ENCODE measurements at regions not wholly inside any gene's neighbourhood (a gene's known extent, or its start where the extent isn't known, plus 50 kb on each side); places are given as distances from the start of the nearest gene placed in this dataset.
"Not testable (repeated sequence)": the region's sequence is repeated elsewhere in the genome, so short reads cannot be mapped to it uniquely, and the experiment has no call there.

DNA sequence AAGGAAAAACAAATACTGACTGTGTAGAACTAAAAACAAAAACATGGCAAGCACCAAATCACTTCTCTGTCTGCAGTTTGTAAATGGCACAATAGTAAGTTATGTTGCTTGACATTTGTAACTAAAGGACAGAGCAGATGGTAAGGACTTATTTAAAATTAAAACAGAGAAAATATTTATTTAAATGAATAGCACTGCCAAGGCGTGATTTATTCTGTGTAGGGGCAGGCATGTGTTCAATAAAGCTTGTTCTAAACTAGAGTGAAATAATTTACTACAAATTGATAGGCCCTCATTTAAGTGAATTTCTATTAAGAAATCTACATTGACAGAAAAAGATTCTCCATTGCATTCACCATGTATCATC is 231.5 kb downstream of the CYLC2 start:
- H3K4me3 ChIP-seq (replicated peaks; ENCODE audit: low read depth, low read length): no peak overlapping the region
- DNase-seq (ENCODE audit: low read depth): no peak
- TF ChIP-seq, protein P1, sequence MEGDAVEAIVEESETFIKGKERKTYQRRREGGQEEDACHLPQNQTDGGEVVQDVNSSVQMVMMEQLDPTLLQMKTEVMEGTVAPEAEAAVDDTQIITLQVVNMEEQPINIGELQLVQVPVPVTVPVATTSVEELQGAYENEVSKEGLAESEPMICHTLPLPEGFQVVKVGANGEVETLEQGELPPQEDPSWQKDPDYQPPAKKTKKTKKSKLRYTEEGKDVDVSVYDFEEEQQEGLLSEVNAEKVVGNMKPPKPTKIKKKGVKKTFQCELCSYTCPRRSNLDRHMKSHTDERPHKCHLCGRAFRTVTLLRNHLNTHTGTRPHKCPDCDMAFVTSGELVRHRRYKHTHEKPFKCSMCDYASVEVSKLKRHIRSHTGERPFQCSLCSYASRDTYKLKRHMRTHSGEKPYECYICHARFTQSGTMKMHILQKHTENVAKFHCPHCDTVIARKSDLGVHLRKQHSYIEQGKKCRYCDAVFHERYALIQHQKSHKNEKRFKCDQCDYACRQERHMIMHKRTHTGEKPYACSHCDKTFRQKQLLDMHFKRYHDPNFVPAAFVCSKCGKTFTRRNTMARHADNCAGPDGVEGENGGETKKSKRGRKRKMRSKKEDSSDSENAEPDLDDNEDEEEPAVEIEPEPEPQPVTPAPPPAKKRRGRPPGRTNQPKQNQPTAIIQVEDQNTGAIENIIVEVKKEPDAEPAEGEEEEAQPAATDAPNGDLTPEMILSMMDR (IDR thresholded peaks at IDR 0.05; ENCODE audit: low read length, missing control alignments): no peak

- DNase-seq (ENCODE audit: low read depth); H3K4me3 ChIP-seq (replicated peaks; ENCODE audit: low read depth, low read length): not testable (repeated sequence)
These were observed 242.5 kb downstream of the CYLC2 start for GRCh38 chr9:103237571-103238109.

- H3K4me3 ChIP-seq (replicated peaks; ENCODE audit: low read depth, low read length): no peak overlapping the region
- DNase-seq (ENCODE audit: low read depth): no peak
- TF ChIP-seq, protein P1 (IDR thresholded peaks at IDR 0.05; ENCODE audit: low read length, missing control alignments): no peak
These were observed 246.9 kb downstream of the CYLC2 start for GRCh38 chr9:103242025-103242424.

DNA sequence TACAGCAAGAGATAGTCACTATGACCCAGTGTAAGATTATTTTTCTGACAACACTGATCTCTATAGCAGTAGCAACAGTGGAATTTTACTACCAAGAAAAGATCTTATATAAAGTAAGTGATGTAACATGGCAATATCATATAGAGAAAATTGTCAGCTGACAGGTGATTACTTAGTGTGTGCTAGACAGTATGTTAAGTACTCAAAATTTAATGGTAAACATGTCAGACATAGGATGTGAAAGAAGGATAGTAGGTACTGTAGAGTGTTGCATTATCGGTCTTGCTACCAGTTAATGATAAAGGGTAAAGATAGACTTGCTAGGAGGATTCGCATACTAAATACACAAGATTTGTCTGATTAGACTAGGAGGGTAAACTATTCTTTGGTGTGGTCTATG is 247.4 kb downstream of the CYLC2 start:
- TF ChIP-seq, protein P1 (IDR thresholded peaks at IDR 0.05; ENCODE audit: low read length, missing control alignments): no peak
- H3K4me3 ChIP-seq (replicated peaks; ENCODE audit: low read depth, low read length): no peak overlapping the region
- DNase-seq (ENCODE audit: low read depth): no peak

DNA sequence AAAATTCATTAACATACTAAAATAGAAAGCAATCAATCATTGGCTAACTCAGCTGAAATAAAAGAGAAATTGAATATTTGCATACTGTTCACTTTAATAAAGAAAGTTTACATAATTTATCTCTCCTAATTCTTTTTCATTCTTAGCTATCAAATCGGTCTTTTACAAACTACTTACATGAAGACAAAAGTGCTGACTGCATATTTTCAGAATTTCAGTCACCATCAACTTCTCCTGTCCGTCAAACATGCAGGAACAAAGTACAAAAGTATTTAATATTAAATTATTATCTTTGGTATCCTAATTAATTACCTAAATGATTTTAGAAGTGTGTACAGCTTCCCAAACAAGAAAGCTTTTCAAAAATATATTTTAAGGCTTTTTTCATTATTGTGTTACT is 248.4 kb downstream of the CYLC2 start:
- no peak overlapping the region for H3K4me3 ChIP-seq (replicated peaks; ENCODE audit: low read depth, low read length)
- TF ChIP-seq, protein P1 (IDR thresholded peaks at IDR 0.05; ENCODE audit: low read length, missing control alignments): no peak
- no peak for DNase-seq (ENCODE audit: low read depth)

DNA sequence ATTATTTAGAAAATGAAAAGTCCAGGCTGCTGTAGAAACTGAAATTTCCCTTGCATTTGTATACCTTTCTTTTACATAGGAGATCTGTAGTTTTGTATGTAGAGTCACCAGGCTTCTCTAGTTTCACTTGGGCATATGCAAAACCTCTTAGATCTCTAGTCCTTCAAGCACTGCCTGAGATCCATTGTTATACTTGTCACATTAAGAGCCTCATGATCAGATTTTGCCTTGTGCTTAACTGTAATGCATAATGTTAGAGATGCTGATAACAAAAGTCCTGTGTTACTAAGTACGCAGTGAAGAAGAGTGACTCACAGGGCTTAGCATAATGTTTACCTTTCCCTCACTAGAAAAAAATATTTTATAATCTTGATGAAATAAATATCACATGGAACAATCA is 250.2 kb downstream of the CYLC2 start:
- no peak for DNase-seq (ENCODE audit: low read depth)
- TF ChIP-seq, protein P1 (IDR thresholded peaks at IDR 0.05; ENCODE audit: low read length, missing control alignments): no peak

DNA sequence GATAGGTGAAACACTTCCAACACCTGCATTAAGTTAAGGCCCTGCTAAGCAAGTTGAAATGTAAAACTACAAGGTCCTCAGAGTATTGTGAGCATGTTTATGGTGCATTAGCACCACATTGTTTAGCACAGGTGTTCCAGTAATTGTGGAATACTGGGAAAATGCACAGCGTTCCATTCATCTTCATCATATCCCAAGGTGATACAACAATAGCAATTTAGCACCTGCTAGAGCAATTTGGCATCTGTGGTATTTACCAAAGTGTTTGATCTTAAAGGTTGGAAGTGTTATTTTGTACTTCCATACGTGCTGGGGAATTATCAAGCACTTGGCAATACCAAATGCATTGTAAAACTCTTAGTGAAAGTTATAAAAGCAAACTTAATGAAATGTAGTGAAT is 266.8 kb downstream of the CYLC2 start:
- no peak overlapping the region for H3K4me3 ChIP-seq (replicated peaks; ENCODE audit: low read depth, low read length)
- DNase-seq (ENCODE audit: low read depth): no peak
- TF ChIP-seq, protein P1 (IDR thresholded peaks at IDR 0.05; ENCODE audit: low read length, missing control alignments): no peak

More for the DNA sequence above, 250.2 kb downstream of the CYLC2 start:
- no peak overlapping the region for H3K4me3 ChIP-seq (replicated peaks; ENCODE audit: low read depth, low read length)

Data from fibroblast of pulmonary artery (primary cell).